A673 (cell line): ENCODE measurements at regions not wholly inside any gene's neighbourhood (a gene's known extent, or its start where the extent isn't known, plus 50 kb on each side); places are given as distances from the start of the nearest gene placed in this dataset.

Source experiments
- BruUV-seq: library from RNA; stranded (reverse); fragments of 400-500 nt; replicated peaks from 2 replicates; lab custom pipeline; 2021; lab: Mats Ljungman, UMichigan
- CTCF ChIA-PET: fragments of 300-600 bp; sonication (Branson Sonifier 250); formaldehyde crosslinking; loops from one replicate; lab custom pipeline; 2022; ENCODE audit warnings: antibody characterized with exemption; lab: Charles Lee
- POLR2A ChIA-PET: fragments of 300-600 bp; sonication (Branson Sonifier 250); formaldehyde crosslinking; loops from one replicate; lab custom pipeline; 2022; ENCODE audit warnings: antibody characterized with exemption; ENCODE audit not compliant: low non-redundant PET; lab: Charles Lee
- DNase-seq: peaks from one replicate; pipeline ENCODE4 v3.0.0-alpha.2; 2015; ENCODE audit warnings: low spot score
- H3K27ac ChIP-seq: fragments of 200-600 bp; sonication (generic); 2 replicates; pipeline ENCODE4 v1.5.1; 2016; ENCODE audit warnings: mixed run types, low read depth, mild to moderate bottlenecking, mixed read lengths, antibody characterized with exemption, low read length; ENCODE audit not compliant: poor library complexity, severe bottlenecking
- H3K27me3 ChIP-seq: fragments of 200-600 bp; sonication (generic); replicated peaks from 2 replicates; pipeline ENCODE4 v1.6.1; 2017; ENCODE audit warnings: mixed run types, low read depth, mild to moderate bottlenecking, mixed read lengths, antibody characterized with exemption, low read length; ENCODE audit not compliant: insufficient read depth, poor library complexity
- H3K36me3 ChIP-seq: fragments of 200-600 bp; sonication (generic); 2 replicates; pipeline ENCODE4 v1.6.1; 2016; ENCODE audit warnings: mixed run types, mild to moderate bottlenecking, mixed read lengths, antibody characterized with exemption, low read length; ENCODE audit not compliant: insufficient read depth, poor library complexity, severe bottlenecking
- H3K4me1 ChIP-seq: fragments of 200-600 bp; sonication (generic); 2 replicates; pipeline ENCODE4 v1.6.1; 2017; ENCODE audit warnings: mixed run types, mild to moderate bottlenecking, mixed read lengths, antibody characterized with exemption, low read length; ENCODE audit not compliant: insufficient read depth, poor library complexity, severe bottlenecking
- H3K4me3 ChIP-seq: fragments of 200-600 bp; sonication (generic); 2 replicates; pipeline ENCODE4 v1.5.1; 2016; ENCODE audit warnings: low read depth, mixed run types, mild to moderate bottlenecking, mixed read lengths, low read length; ENCODE audit not compliant: poor library complexity, severe bottlenecking
- H3K9me3 ChIP-seq: fragments of 200-600 bp; sonication (generic); 2 replicates; pipeline ENCODE4 v1.6.1; 2016; ENCODE audit warnings: mixed run types, low read depth, mild to moderate bottlenecking, mixed read lengths, antibody characterized with exemption, low read length; ENCODE audit not compliant: poor library complexity, severe bottlenecking
- CTCF ChIP-seq: fragments of 300-800, 200-600 bp; sonication (generic); conservative IDR thresholded peaks from 2 replicates; pipeline ENCODE4 v1.5.1; 2017; ENCODE audit warnings: low read depth, mild to moderate bottlenecking, antibody characterized with exemption, low read length, moderate library complexity, mixed read lengths
- EZH2 ChIP-seq: fragments of 200-600 bp; sonication (generic); IDR thresholded peaks from 2 replicates; pipeline ENCODE4 v1.6.1; 2017; ENCODE audit warnings: borderline replicate concordance, low read depth, mild to moderate bottlenecking, mixed read lengths, antibody characterized with exemption, low read length; ENCODE audit not compliant: poor library complexity, severe bottlenecking
- intact Hi-C: fragments of 100-400 bp; cut with micrococcal nuclease; formaldehyde crosslinking; loops from one replicate; pipeline ENCODE4 v1.10.0; 2022; ENCODE audit not compliant: unreplicated experiment

GRCh38 chr7:157061979-157062378 lies 51.5 kb upstream of the MNX1 start:
- Histone ChIP-seq H3K27ac (no peak overlapping the region), H3K36me3 (no peaks in the 10 kb centered on the region), H3K9me3 (peaks cover 5% of the 10 kb centered on the region), H3K27me3 (peaks cover 60% of the 10 kb centered on the region), H3K4me3 (no peak overlapping the region), H3K4me1 (no peaks in the 10 kb centered on the region)
- ChIA-PET CTCF (no interaction called here), POLR2A (no interaction called here)
- no TSS peak for BruUV-seq
- no peak for DNase-seq
- intact Hi-C loops, result no loop called here
- TF ChIP-seq EZH2 (no peak), CTCF (no peak)

- H3K36me3 ChIP-seq, result no peaks in the 10 kb centered on the region
- CTCF ChIA-PET, result no interaction called here
- no peak for DNase-seq
- no peaks in the 10 kb centered on the region for H3K4me1 ChIP-seq
- intact Hi-C loops, result no loop called here
- H3K27me3 ChIP-seq, result peaks cover 56% of the 10 kb centered on the region
- POLR2A ChIA-PET, result no interaction called here
- H3K4me3 ChIP-seq, result no peak overlapping the region
- peaks cover 5% of the 10 kb centered on the region for H3K9me3 ChIP-seq
- TF ChIP-seq EZH2, result no peak
- no peak for TF ChIP-seq CTCF
- H3K27ac ChIP-seq, result no peak overlapping the region
- BruUV-seq, result no TSS peak
Observed at GRCh38 chr7:157065046-157065445, 54.6 kb upstream of the MNX1 start.

- no peak overlapping the region for H3K27ac ChIP-seq
- H3K27me3 ChIP-seq, result peaks cover 85% of the 10 kb centered on the region
- ChIA-PET POLR2A (no interaction called here), CTCF (no interaction called here)
- no peaks in the 10 kb centered on the region for H3K4me1 ChIP-seq
- H3K4me3 ChIP-seq, result no peak overlapping the region
- no peaks in the 10 kb centered on the region for H3K36me3 ChIP-seq
- intact Hi-C loops, result no loop called here
- H3K9me3 ChIP-seq, result no peaks in the 10 kb centered on the region
- no TSS peak for BruUV-seq
- TF ChIP-seq EZH2, result no peak
- TF ChIP-seq CTCF, result no peak
- DNase-seq, result no peak
Observed at GRCh38 chr7:157072361-157072760, 61.9 kb upstream of the MNX1 start.
